ENCODE measurements at regions not wholly inside any gene's neighbourhood (a gene's known extent, or its start where the extent isn't known, plus 50 kb on each side); places are given as distances from the start of the nearest gene placed in this dataset.

GRCh38 chr2:80863147-80863714, 558.7 kb upstream of the LRRTM1 start:
- no peaks in the 10 kb centered on the region for H3K36me3 Mint-ChIP-seq
- CTCF ChIA-PET (ENCODE audit: partially characterized antibody), result no interaction called here

DNA sequence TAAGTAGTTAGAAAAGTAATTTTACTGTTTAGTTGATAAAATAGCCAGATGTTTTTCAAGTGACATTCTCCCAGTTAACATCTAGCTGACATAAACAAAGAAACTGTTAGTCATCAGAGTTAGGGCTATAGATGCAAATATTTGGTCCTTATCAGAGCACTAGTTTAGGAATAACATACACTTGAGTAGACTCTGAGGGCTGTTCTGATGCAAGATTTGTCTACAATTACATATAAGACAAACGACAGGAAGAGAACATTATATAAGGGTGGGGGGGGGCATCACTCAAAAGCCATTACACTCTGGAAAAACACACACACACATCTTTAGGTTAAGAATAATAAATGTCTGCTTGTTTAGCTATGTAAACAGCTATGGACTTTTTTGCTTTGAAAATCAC, 554.4 kb upstream of the LRRTM1 start:
- no peaks in the 10 kb centered on the region for H3K4me1 Mint-ChIP-seq
- H3K4me3 Mint-ChIP-seq, result no peak overlapping the region
- POLR2A ChIA-PET (ENCODE audit: partially characterized antibody), result no interaction called here
- CTCF ChIA-PET (ENCODE audit: partially characterized antibody), result no interaction called here
- no peak overlapping the region for H3K27ac Mint-ChIP-seq
- intact Hi-C loops (cut with micrococcal nuclease), result no loop called here
- H3K4me1 ChIP-seq (ENCODE audit: insufficient read depth, low read length), result no peaks in the 10 kb centered on the region
- H3K27me3 Mint-ChIP-seq, result no peaks in the 10 kb centered on the region
- no peaks in the 10 kb centered on the region for H3K36me3 ChIP-seq (ENCODE audit: insufficient read depth, low read length)
- H3K36me3 Mint-ChIP-seq, result no peaks in the 10 kb centered on the region
- DNase-seq, result no peak
- no peaks in the 10 kb centered on the region for H3K27me3 ChIP-seq (ENCODE audit: insufficient read depth, low read length)
- H3K9me3 Mint-ChIP-seq, result peaks cover 2 to 15% (median 7%) of the 10 kb centered on the region in 8 donors
- no peak overlapping the region for H3K27ac ChIP-seq (ENCODE audit: low read depth, low read length)
- peaks cover 0 to 5% of the 10 kb centered on the region in 2 donors for H3K9me3 ChIP-seq (ENCODE audit: control insufficient read depth in 1 of 2, low read length in 2 of 2)
- H3K4me3 ChIP-seq (ENCODE audit: low read length in 2 of 2), result no peak overlapping the region

More at GRCh38 chr2:80863147-80863714, 558.7 kb upstream of the LRRTM1 start:
- H3K27me3 ChIP-seq (ENCODE audit: insufficient read depth, low read length), result no peaks in the 10 kb centered on the region
- H3K4me1 Mint-ChIP-seq, result no peaks in the 10 kb centered on the region
- no peaks in the 10 kb centered on the region for H3K36me3 ChIP-seq (ENCODE audit: insufficient read depth, low read length)
- peaks cover 0 to 6% of the 10 kb centered on the region in 2 donors for H3K9me3 ChIP-seq (ENCODE audit: control insufficient read depth in 1 of 2, low read length in 2 of 2)
- no peaks in the 10 kb centered on the region for H3K27me3 Mint-ChIP-seq
- H3K4me3 ChIP-seq (ENCODE audit: low read length in 2 of 2), result no peak overlapping the region
- no peaks in the 10 kb centered on the region for H3K4me1 ChIP-seq (ENCODE audit: insufficient read depth, low read length)
- no peak overlapping the region for H3K27ac ChIP-seq (ENCODE audit: low read depth, low read length)
- intact Hi-C loops (cut with micrococcal nuclease), result no loop called here
- DNase-seq, result no peak
- POLR2A ChIA-PET (ENCODE audit: partially characterized antibody), result no interaction called here
- no peak overlapping the region for H3K27ac Mint-ChIP-seq
- no peak overlapping the region for H3K4me3 Mint-ChIP-seq
- peaks cover 0 to 22% (median 13%) of the 10 kb centered on the region in 8 donors for H3K9me3 Mint-ChIP-seq

DNA sequence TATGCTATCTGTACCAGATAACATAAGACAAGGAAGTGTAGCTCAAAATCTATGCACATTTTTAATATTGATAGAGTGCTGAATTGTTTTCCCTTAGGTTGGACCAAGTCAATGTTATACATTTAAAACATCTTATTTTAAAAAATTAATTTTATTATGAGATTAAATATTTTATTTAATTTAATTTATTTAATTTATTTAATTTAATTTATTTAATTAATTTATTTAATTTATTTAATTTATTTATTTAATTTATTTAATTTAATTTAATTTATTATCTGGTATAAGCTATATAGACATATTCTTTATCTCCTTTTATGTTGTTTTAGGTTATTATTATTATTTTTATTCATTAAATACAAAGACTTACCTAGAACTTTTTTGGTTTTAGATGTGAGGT, 551.7 kb upstream of the LRRTM1 start:
- Histone ChIP-seq H3K9me3 (ENCODE audit: control insufficient read depth in 1 of 2, low read length in 2 of 2) (no peaks in the 10 kb centered on the region), H3K27me3 (ENCODE audit: insufficient read depth, low read length) (no peaks in the 10 kb centered on the region), H3K4me3 (ENCODE audit: low read length in 2 of 2) (no peak overlapping the region), H3K36me3 (ENCODE audit: insufficient read depth, low read length) (no peaks in the 10 kb centered on the region), H3K27ac (ENCODE audit: low read depth, low read length) (no peak overlapping the region), H3K4me1 (ENCODE audit: insufficient read depth, low read length) (no peaks in the 10 kb centered on the region)
- DNase-seq, result no peak
- POLR2A ChIA-PET (ENCODE audit: partially characterized antibody), result no interaction called here
- intact Hi-C loops (cut with micrococcal nuclease), result no loop called here
- H3K9me3 Mint-ChIP-seq, result peaks cover 8 to 20% (median 10%) of the 10 kb centered on the region in 8 donors
- H3K36me3 Mint-ChIP-seq, result no peaks in the 10 kb centered on the region
- no peak overlapping the region for H3K27ac Mint-ChIP-seq
- H3K4me3 Mint-ChIP-seq, result no peak overlapping the region
- H3K27me3 Mint-ChIP-seq, result no peaks in the 10 kb centered on the region
- CTCF ChIA-PET (ENCODE audit: partially characterized antibody), result no interaction called here
- no peaks in the 10 kb centered on the region for H3K4me1 Mint-ChIP-seq

DNA sequence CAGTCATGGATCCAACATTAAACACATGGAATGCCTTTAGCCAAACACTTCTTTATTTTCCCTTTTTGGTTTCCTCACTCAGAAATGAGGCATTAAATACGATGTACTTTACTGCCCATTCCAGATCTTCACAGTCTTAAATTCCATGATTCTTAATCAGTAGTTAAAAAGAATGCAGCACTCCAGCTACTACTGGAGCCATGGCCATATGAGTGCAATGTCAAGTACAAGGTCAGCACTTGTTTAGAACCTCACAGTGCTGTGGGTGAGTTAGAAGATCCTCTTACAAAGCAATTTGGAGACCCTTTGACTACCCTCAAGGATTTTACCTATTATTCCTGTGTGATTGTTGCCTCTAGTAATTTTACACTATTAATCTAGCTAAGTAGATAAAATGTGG, 550.3 kb upstream of the LRRTM1 start:
- Histone ChIP-seq H3K27me3 (ENCODE audit: insufficient read depth, low read length) (no peaks in the 10 kb centered on the region), H3K4me1 (ENCODE audit: insufficient read depth, low read length) (no peaks in the 10 kb centered on the region), H3K4me3 (ENCODE audit: low read length in 2 of 2) (no peak overlapping the region), H3K9me3 (ENCODE audit: control insufficient read depth in 1 of 2, low read length in 2 of 2) (no peaks in the 10 kb centered on the region), H3K27ac (ENCODE audit: low read depth, low read length) (no peak overlapping the region), H3K36me3 (ENCODE audit: insufficient read depth, low read length) (no peaks in the 10 kb centered on the region)
- H3K4me3 Mint-ChIP-seq, result no peak overlapping the region
- POLR2A ChIA-PET (ENCODE audit: partially characterized antibody), result no interaction called here
- intact Hi-C loops (cut with micrococcal nuclease), result no loop called here
- no peaks in the 10 kb centered on the region for H3K36me3 Mint-ChIP-seq
- H3K4me1 Mint-ChIP-seq, result no peaks in the 10 kb centered on the region
- CTCF ChIA-PET (ENCODE audit: partially characterized antibody), result no interaction called here
- H3K27ac Mint-ChIP-seq, result no peak overlapping the region
- peaks cover 8 to 28% (median 10%) of the 10 kb centered on the region in 8 donors for H3K9me3 Mint-ChIP-seq
- H3K27me3 Mint-ChIP-seq, result no peaks in the 10 kb centered on the region
- DNase-seq, result no peak

GRCh38 chr2:80852808-80853139, 548.2 kb upstream of the LRRTM1 start:
- DNase-seq, result no peak
- Histone ChIP-seq H3K4me3 (ENCODE audit: low read length in 2 of 2) (no peak overlapping the region), H3K4me1 (ENCODE audit: insufficient read depth, low read length) (no peaks in the 10 kb centered on the region), H3K27ac (ENCODE audit: low read depth, low read length) (no peak overlapping the region), H3K27me3 (ENCODE audit: insufficient read depth, low read length) (no peaks in the 10 kb centered on the region), H3K36me3 (ENCODE audit: insufficient read depth, low read length) (no peaks in the 10 kb centered on the region), H3K9me3 (ENCODE audit: control insufficient read depth in 1 of 2, low read length in 2 of 2) (no peaks in the 10 kb centered on the region)
- Mint-ChIP-seq H3K4me1 (no peaks in the 10 kb centered on the region), H3K36me3 (no peaks in the 10 kb centered on the region), H3K4me3 (no peak overlapping the region), H3K9me3 (peaks cover 7 to 32% (median 9%) of the 10 kb centered on the region in 8 donors), H3K27ac (no peak overlapping the region), H3K27me3 (no peaks in the 10 kb centered on the region)
- ChIA-PET CTCF (ENCODE audit: partially characterized antibody) (no interaction called here), POLR2A (ENCODE audit: partially characterized antibody) (no interaction called here)
- intact Hi-C loops (cut with micrococcal nuclease), result no loop called here

DNA sequence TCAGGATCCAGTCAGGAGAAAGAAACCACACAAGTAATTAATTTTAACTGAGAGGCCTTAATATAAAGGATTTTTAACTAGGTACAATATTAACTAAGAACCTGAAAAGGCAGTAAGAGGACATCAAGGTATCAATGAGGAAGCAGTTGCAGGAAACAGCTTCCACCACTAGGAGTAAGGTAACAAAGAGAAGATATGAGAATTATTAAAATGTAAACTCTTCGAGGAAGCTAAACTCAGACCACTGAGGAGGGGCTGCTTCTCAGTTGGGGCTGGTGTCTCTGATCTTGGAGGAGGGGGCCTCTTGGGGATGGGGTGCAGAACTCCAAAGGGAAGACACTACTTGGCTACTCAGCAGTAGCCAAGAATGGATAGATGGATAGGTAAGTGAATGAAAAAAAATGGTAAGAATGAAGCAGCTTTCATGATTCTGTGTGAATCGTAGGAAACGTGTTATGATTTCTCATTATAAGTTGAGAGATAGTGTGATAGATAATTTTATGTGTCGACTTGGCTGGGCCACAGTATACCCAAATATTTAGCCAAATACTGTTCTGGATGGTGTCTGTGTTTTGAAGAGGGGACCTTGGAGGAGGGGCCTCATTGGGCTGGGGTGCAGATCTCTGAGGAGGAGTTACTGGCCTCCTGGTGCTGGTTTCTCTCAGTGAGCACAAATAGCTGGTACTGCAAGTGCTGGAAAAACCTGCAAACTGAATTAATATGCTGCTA, 547.7 kb upstream of the LRRTM1 start:
- no peaks in the 10 kb centered on the region for H3K9me3 ChIP-seq (ENCODE audit: control insufficient read depth in 1 of 2, low read length in 2 of 2)
- intact Hi-C loops (cut with micrococcal nuclease), result no loop called here
- H3K27ac Mint-ChIP-seq, result no peak overlapping the region
- CTCF ChIA-PET (ENCODE audit: partially characterized antibody), result no interaction called here
- no peaks in the 10 kb centered on the region for H3K27me3 ChIP-seq (ENCODE audit: insufficient read depth, low read length)
- H3K4me3 Mint-ChIP-seq, result no peak overlapping the region
- H3K4me1 ChIP-seq (ENCODE audit: insufficient read depth, low read length), result no peaks in the 10 kb centered on the region
- no peaks in the 10 kb centered on the region for H3K36me3 Mint-ChIP-seq
- H3K4me1 Mint-ChIP-seq, result no peaks in the 10 kb centered on the region
- H3K9me3 Mint-ChIP-seq, result peaks cover 7 to 32% (median 9%) of the 10 kb centered on the region in 8 donors
- no peaks in the 10 kb centered on the region for H3K36me3 ChIP-seq (ENCODE audit: insufficient read depth, low read length)
- no peaks in the 10 kb centered on the region for H3K27me3 Mint-ChIP-seq
- H3K4me3 ChIP-seq (ENCODE audit: low read length in 2 of 2), result no peak overlapping the region
- POLR2A ChIA-PET (ENCODE audit: partially characterized antibody), result no interaction called here
- H3K27ac ChIP-seq (ENCODE audit: low read depth, low read length), result no peak overlapping the region
- DNase-seq, result no peak

DNA sequence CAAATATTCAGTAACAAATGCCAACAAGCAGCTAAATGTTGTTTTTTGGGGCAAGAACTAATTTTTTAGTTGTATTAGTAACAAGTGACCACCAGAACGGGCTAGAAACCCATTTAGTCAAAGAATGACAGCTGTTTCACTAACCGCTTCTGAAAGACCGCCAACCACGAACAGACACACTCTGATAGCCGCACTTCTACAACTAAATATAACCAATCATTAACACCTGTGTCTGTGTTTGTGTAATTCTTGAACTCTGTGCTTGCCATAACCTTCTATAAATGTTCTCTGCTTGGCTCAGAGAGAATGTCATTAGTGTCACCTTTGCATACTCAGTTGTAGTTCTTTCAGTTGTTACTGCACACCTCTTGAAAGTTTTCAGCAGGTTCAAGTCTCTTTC, 526.3 kb upstream of the LRRTM1 start:
- no peak overlapping the region for H3K4me3 ChIP-seq (ENCODE audit: low read length in 2 of 2)
- Mint-ChIP-seq H3K27me3 (no peaks in the 10 kb centered on the region), H3K4me3 (no peak overlapping the region), H3K36me3 (no peaks in the 10 kb centered on the region), H3K9me3 (peaks cover 0 to 25% (median 6%) of the 10 kb centered on the region in 8 donors), H3K4me1 (no peaks in the 10 kb centered on the region), H3K27ac (no peak overlapping the region)
- H3K27me3 ChIP-seq (ENCODE audit: insufficient read depth, low read length), result no peaks in the 10 kb centered on the region
- POLR2A ChIA-PET (ENCODE audit: partially characterized antibody), result no interaction called here
- no peak for DNase-seq
- intact Hi-C loops (cut with micrococcal nuclease), result no loop called here
- no peaks in the 10 kb centered on the region for H3K4me1 ChIP-seq (ENCODE audit: insufficient read depth, low read length)
- no peaks in the 10 kb centered on the region for H3K36me3 ChIP-seq (ENCODE audit: insufficient read depth, low read length)
- H3K27ac ChIP-seq (ENCODE audit: low read depth, low read length), result no peak overlapping the region
- no peaks in the 10 kb centered on the region for H3K9me3 ChIP-seq (ENCODE audit: control insufficient read depth in 1 of 2, low read length in 2 of 2)
- CTCF ChIA-PET (ENCODE audit: partially characterized antibody), result no interaction called here

Measured in CD4-positive, alpha-beta memory T cell (primary cell).